ENCODE measurements at regions not wholly inside any gene's neighbourhood (a gene's known extent, or its start where the extent isn't known, plus 50 kb on each side); places are given as distances from the start of the nearest gene placed in this dataset.

GRCh38 chr13:78806457-78806856 lies 147.5 kb upstream of the OBI1 start:
- no peak overlapping the region for H3K4me3 Mint-ChIP-seq
- no peaks in the 10 kb centered on the region for H3K36me3 Mint-ChIP-seq
- no peaks in the 10 kb centered on the region for H3K4me1 Mint-ChIP-seq (ENCODE audit: low read depth)
- H3K9me3 Mint-ChIP-seq (ENCODE audit: low read depth) = no peaks in the 10 kb centered on the region
- H3K27ac Mint-ChIP-seq = no peak overlapping the region
- peaks cover 11% of the 10 kb centered on the region for H3K27me3 Mint-ChIP-seq

- Mint-ChIP-seq H3K4me1 (ENCODE audit: low read depth) (no peaks in the 10 kb centered on the region), H3K36me3 (no peaks in the 10 kb centered on the region), H3K27me3 (peaks cover 11% of the 10 kb centered on the region), H3K4me3 (no peak overlapping the region), H3K9me3 (ENCODE audit: low read depth) (no peaks in the 10 kb centered on the region), H3K27ac (no peak overlapping the region)
These were observed 144.0 kb upstream of the OBI1 start for GRCh38 chr13:78802912-78803311.

- Mint-ChIP-seq H3K27me3 (peaks cover 20% of the 10 kb centered on the region), H3K36me3 (no peaks in the 10 kb centered on the region), H3K9me3 (ENCODE audit: low read depth) (no peaks in the 10 kb centered on the region), H3K27ac (no peak overlapping the region), H3K4me1 (ENCODE audit: low read depth) (no peaks in the 10 kb centered on the region), H3K4me3 (no peak overlapping the region)
These were observed 128.2 kb upstream of the OBI1 start for GRCh38 chr13:78787190-78787589.

- no peak overlapping the region for H3K27ac Mint-ChIP-seq
- H3K4me1 Mint-ChIP-seq (ENCODE audit: low read depth) = no peaks in the 10 kb centered on the region
- peaks cover 20% of the 10 kb centered on the region for H3K27me3 Mint-ChIP-seq
- no peak overlapping the region for H3K4me3 Mint-ChIP-seq
- H3K9me3 Mint-ChIP-seq (ENCODE audit: low read depth) = no peaks in the 10 kb centered on the region
- H3K36me3 Mint-ChIP-seq = no peaks in the 10 kb centered on the region
These were observed 127.5 kb upstream of the OBI1 start for GRCh38 chr13:78786459-78786858.

DNA sequence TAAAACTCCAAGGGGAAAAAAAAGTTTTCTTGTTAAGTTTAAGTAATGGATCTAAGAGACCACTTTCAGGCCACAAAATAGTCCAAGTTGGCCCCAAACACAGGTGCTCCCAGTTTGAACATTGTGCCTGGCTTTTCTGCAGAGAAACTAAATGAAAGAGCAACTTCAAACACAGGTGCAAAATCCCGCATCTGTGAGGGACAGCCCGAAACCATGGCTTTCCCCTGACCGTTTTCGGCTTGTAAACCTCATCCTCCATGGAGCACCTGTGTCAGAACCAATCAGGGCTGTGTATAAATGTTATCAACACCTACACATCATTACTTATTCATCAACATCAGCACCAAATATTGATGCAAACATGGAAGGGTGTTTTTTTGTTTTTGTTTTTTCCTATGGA lies 126.8 kb upstream of the OBI1 start:
- Mint-ChIP-seq H3K27ac (no peak overlapping the region), H3K36me3 (no peaks in the 10 kb centered on the region), H3K4me1 (ENCODE audit: low read depth) (no peaks in the 10 kb centered on the region), H3K27me3 (peaks cover 20% of the 10 kb centered on the region), H3K9me3 (ENCODE audit: low read depth) (no peaks in the 10 kb centered on the region), H3K4me3 (no peak overlapping the region)

GRCh38 chr13:78784014-78784750 lies 125.2 kb upstream of the OBI1 start:
- H3K4me3 Mint-ChIP-seq = no peak overlapping the region
- no peaks in the 10 kb centered on the region for H3K9me3 Mint-ChIP-seq (ENCODE audit: low read depth)

DNA sequence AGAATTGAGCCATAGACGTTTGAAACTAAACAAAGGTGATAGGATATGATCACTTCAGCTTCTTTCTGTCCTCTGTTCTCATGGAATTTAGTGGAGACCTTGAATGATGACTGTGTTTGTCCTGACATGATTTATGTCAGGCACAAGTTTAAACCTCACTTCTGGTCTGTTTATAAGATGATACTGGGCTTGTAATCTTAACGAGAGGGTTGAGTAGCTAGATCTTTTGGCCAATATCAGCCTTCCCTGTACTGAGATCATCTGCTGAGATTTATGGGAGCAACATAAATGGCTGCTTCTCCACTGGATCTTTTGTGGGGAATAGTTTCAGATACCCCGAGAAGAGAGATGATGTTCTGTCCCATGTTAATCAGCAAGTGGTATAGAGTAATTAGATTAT lies 121.8 kb upstream of the OBI1 start:
- Mint-ChIP-seq H3K27me3 (peaks cover 10% of the 10 kb centered on the region), H3K9me3 (ENCODE audit: low read depth) (no peaks in the 10 kb centered on the region), H3K27ac (no peak overlapping the region), H3K4me1 (ENCODE audit: low read depth) (no peaks in the 10 kb centered on the region), H3K36me3 (no peaks in the 10 kb centered on the region), H3K4me3 (no peak overlapping the region)

More at GRCh38 chr13:78784014-78784750, 125.2 kb upstream of the OBI1 start:
- H3K27me3 Mint-ChIP-seq = peaks cover 16% of the 10 kb centered on the region
- H3K27ac Mint-ChIP-seq = no peak overlapping the region
- no peaks in the 10 kb centered on the region for H3K4me1 Mint-ChIP-seq (ENCODE audit: low read depth)
- H3K36me3 Mint-ChIP-seq = no peaks in the 10 kb centered on the region

DNA sequence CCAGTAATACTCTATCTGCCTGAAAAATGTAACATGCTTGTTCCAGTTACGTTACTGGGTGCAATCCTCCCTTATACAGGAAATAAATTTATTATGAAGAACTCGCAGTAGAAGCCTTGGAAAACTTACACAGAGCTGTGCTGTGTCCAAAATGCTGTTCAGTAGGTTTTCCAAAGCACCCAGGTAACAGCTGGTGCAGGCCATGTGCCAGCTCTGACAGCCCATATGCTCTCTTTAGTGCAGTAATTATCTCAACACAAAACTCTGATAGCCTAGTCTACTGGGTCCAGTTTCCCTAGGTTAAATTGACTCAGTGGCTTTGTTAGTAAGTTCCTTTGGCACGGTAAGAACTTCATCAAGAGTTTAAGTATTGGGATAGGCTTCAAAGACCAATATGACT lies 120.7 kb upstream of the OBI1 start:
- H3K9me3 Mint-ChIP-seq (ENCODE audit: low read depth) = no peaks in the 10 kb centered on the region
- H3K36me3 Mint-ChIP-seq = no peaks in the 10 kb centered on the region
- no peaks in the 10 kb centered on the region for H3K4me1 Mint-ChIP-seq (ENCODE audit: low read depth)
- H3K27ac Mint-ChIP-seq = no peak overlapping the region
- H3K27me3 Mint-ChIP-seq = peaks cover 10% of the 10 kb centered on the region
- H3K4me3 Mint-ChIP-seq = no peak overlapping the region

- Mint-ChIP-seq H3K27ac (no peak overlapping the region), H3K4me3 (no peak overlapping the region), H3K4me1 (ENCODE audit: low read depth) (no peaks in the 10 kb centered on the region), H3K36me3 (no peaks in the 10 kb centered on the region), H3K9me3 (ENCODE audit: low read depth) (no peaks in the 10 kb centered on the region), H3K27me3 (peaks cover 10% of the 10 kb centered on the region)
These were observed 119.0 kb upstream of the OBI1 start for GRCh38 chr13:78777976-78778375.

GRCh38 chr13:78777396-78777795 lies 118.4 kb upstream of the OBI1 start:
- Mint-ChIP-seq H3K4me3 (no peak overlapping the region), H3K4me1 (ENCODE audit: low read depth) (no peaks in the 10 kb centered on the region), H3K36me3 (no peaks in the 10 kb centered on the region), H3K27me3 (peaks cover 6% of the 10 kb centered on the region), H3K27ac (no peak overlapping the region), H3K9me3 (ENCODE audit: low read depth) (no peaks in the 10 kb centered on the region)

DNA sequence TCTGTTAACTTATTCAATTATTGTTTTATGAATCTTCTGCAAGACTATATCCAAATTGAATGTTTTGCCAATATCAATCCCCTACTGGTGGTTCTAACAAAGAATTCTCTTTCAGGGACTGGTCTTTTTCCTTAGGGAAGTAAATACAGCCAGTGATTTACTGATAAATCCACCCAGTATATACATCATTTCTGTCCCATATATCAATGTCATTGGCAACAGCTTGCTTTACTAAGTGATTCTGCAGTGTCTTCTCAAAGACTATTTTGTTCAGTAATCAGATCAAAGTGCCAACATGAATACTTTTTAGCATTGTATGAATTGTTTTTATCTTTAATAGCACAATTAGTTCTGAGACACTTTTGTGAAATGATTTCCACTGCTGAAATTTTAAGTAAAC lies 114.0 kb upstream of the OBI1 start:
- no peak overlapping the region for H3K4me3 Mint-ChIP-seq
- H3K4me1 Mint-ChIP-seq (ENCODE audit: low read depth) = no peaks in the 10 kb centered on the region
- H3K27ac Mint-ChIP-seq = no peak overlapping the region
- H3K9me3 Mint-ChIP-seq (ENCODE audit: low read depth) = no peaks in the 10 kb centered on the region
- peaks cover 8% of the 10 kb centered on the region for H3K27me3 Mint-ChIP-seq
- H3K36me3 Mint-ChIP-seq = no peaks in the 10 kb centered on the region

- Mint-ChIP-seq H3K36me3 (no peaks in the 10 kb centered on the region), H3K9me3 (ENCODE audit: low read depth) (no peaks in the 10 kb centered on the region), H3K4me3 (no peak overlapping the region), H3K27ac (no peak overlapping the region), H3K4me1 (ENCODE audit: low read depth) (no peaks in the 10 kb centered on the region), H3K27me3 (peaks cover 8% of the 10 kb centered on the region)
These were observed 111.6 kb upstream of the OBI1 start for GRCh38 chr13:78770601-78771000.

DNA sequence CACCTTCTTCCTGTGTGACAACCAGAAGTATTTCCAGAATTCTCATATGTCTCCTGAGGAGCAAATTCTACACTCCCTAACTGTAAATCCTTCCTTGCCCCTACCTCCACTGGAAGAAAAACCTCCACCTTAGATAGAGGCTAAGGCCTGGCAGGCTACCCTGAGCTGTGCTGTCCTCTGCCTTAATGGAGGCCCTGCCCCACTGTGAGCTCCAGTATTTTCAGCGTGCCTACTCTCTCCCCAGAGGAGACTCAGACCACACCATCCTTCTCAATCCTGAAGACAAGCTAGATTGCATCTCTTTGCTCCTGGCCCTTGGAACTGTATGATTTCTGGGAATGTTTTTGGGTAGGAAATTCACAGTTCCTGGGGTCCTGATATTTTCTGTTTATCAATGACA lies 110.0 kb upstream of the OBI1 start:
- Mint-ChIP-seq H3K36me3 (no peaks in the 10 kb centered on the region), H3K9me3 (ENCODE audit: low read depth) (no peaks in the 10 kb centered on the region)

DNA sequence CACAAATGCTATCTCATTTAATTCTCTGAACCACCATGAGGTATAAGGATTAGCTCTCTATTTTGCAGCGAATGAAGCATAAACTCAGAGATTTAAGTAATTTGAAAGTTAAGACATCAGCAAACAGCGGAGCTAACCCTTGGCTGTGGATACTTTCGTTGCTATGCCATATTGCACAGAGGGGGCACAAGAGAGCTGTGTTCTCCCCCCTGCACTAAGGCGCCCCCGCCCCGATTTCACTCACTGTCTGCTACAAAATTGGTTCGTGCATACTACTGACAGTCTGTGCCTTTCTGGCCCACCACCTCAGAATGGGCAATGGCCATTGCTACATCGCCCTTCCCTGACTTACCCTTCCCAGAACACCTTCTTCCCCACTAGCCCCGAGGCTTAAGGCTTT lies 105.7 kb upstream of the OBI1 start:
- H3K4me3 Mint-ChIP-seq = no peak overlapping the region
- H3K36me3 Mint-ChIP-seq = no peaks in the 10 kb centered on the region
- no peaks in the 10 kb centered on the region for H3K9me3 Mint-ChIP-seq (ENCODE audit: low read depth)
- H3K27ac Mint-ChIP-seq = no peak overlapping the region
- H3K27me3 Mint-ChIP-seq = peaks cover 7% of the 10 kb centered on the region
- H3K4me1 Mint-ChIP-seq (ENCODE audit: low read depth) = no peaks in the 10 kb centered on the region

More for the DNA sequence above, 110.0 kb upstream of the OBI1 start:
- no peak overlapping the region for H3K27ac Mint-ChIP-seq
- H3K27me3 Mint-ChIP-seq = peaks cover 8% of the 10 kb centered on the region
- no peak overlapping the region for H3K4me3 Mint-ChIP-seq
- no peaks in the 10 kb centered on the region for H3K4me1 Mint-ChIP-seq (ENCODE audit: low read depth)

- no peak overlapping the region for H3K27ac Mint-ChIP-seq
- no peak overlapping the region for H3K4me3 Mint-ChIP-seq
- no peaks in the 10 kb centered on the region for H3K36me3 Mint-ChIP-seq
These were observed 103.9 kb upstream of the OBI1 start for GRCh38 chr13:78762825-78763224.

DNA sequence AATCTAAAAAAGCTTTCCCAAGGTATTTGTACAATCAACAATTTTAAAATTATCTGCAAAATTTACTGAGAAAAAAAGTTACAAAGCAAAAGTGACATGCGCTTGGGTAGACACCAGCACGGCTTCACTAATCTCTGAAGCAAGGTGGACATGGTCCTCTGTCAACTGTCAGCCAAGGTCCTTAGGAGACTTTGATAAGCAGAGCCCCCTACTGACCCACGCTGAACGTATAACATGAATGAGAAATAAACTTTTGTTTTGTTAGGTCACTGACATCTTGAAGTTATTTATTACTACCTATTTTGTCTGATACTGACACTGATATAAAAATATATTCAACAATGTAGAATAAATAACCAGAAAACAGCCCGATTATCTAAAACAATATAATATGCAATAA lies 100.7 kb upstream of the OBI1 start:
- no peaks in the 10 kb centered on the region for H3K4me1 Mint-ChIP-seq (ENCODE audit: low read depth)
- no peaks in the 10 kb centered on the region for H3K9me3 Mint-ChIP-seq (ENCODE audit: low read depth)
- H3K36me3 Mint-ChIP-seq = no peaks in the 10 kb centered on the region
- H3K27me3 Mint-ChIP-seq = peaks cover 4% of the 10 kb centered on the region
- no peak overlapping the region for H3K4me3 Mint-ChIP-seq
- no peak overlapping the region for H3K27ac Mint-ChIP-seq

More at GRCh38 chr13:78762825-78763224, 103.9 kb upstream of the OBI1 start:
- H3K4me1 Mint-ChIP-seq (ENCODE audit: low read depth) = no peaks in the 10 kb centered on the region
- H3K27me3 Mint-ChIP-seq = peaks cover 5% of the 10 kb centered on the region
- no peaks in the 10 kb centered on the region for H3K9me3 Mint-ChIP-seq (ENCODE audit: low read depth)
